Stimulated activated memory B cell treated with anti-CD40 and anti-IgM and Interleukin-4, amounts not matched to agents 10 μg/mL and 1 μg/mL and 100 μg/mL, for 72 hours (primary cell): ENCODE measurements at regions not wholly inside any gene's neighbourhood (a gene's known extent, or its start where the extent isn't known, plus 50 kb on each side); places are given as distances from the start of the nearest gene placed in this dataset.

Source experiments
- ATAC-seq: fragments of 150-1000 bp; cut with Tn5 transposase; 2 replicates; pipeline ENCODE4 v1.10.0; 2021
- H3K27ac Mint-ChIP-seq: one replicate; pipeline ENCODE4 v1.8.0; 2022; ENCODE audit warnings: mild to moderate bottlenecking, mixed read lengths
- H3K27me3 Mint-ChIP-seq: one replicate; pipeline ENCODE4 v1.8.0; 2022; ENCODE audit warnings: mixed read lengths
- H3K36me3 Mint-ChIP-seq: one replicate; pipeline ENCODE4 v1.8.0; 2022; ENCODE audit warnings: mixed read lengths
- H3K4me1 Mint-ChIP-seq: one replicate; pipeline ENCODE4 v1.8.0; 2022; ENCODE audit warnings: mixed read lengths
- H3K4me3 Mint-ChIP-seq: one replicate; pipeline ENCODE4 v1.8.0; 2022; ENCODE audit warnings: mild to moderate bottlenecking, moderate library complexity, mixed read lengths
- H3K9me3 Mint-ChIP-seq: one replicate; pipeline ENCODE4 v1.8.0; 2022; ENCODE audit warnings: mixed read lengths

GRCh38 chr11:97956904-97957303 is 1063.8 kb upstream of the CNTN5 start:
- ATAC-seq, result no peak
- H3K9me3 Mint-ChIP-seq, result peaks cover 7% of the 10 kb centered on the region
- H3K27me3 Mint-ChIP-seq, result no peaks in the 10 kb centered on the region
- H3K4me1 Mint-ChIP-seq, result no peaks in the 10 kb centered on the region
- no peak overlapping the region for H3K27ac Mint-ChIP-seq
- no peak overlapping the region for H3K4me3 Mint-ChIP-seq
- no peaks in the 10 kb centered on the region for H3K36me3 Mint-ChIP-seq

- no peaks in the 10 kb centered on the region for H3K4me1 Mint-ChIP-seq
- ATAC-seq, result no peak
- no peak overlapping the region for H3K4me3 Mint-ChIP-seq
- H3K9me3 Mint-ChIP-seq, result peaks cover 9% of the 10 kb centered on the region
- H3K27ac Mint-ChIP-seq, result no peak overlapping the region
- H3K36me3 Mint-ChIP-seq, result no peaks in the 10 kb centered on the region
- no peaks in the 10 kb centered on the region for H3K27me3 Mint-ChIP-seq
These were observed 1059.3 kb upstream of the CNTN5 start for GRCh38 chr11:97961431-97961830.

GRCh38 chr11:97962758-97963157 is 1058.0 kb upstream of the CNTN5 start:
- Mint-ChIP-seq H3K36me3 (no peaks in the 10 kb centered on the region), H3K4me1 (no peaks in the 10 kb centered on the region)

GRCh38 chr11:97963528-97964331 is 1057.0 kb upstream of the CNTN5 start:
- H3K4me1 Mint-ChIP-seq, result no peaks in the 10 kb centered on the region
- H3K9me3 Mint-ChIP-seq, result peaks cover 7% of the 10 kb centered on the region
- H3K36me3 Mint-ChIP-seq, result no peaks in the 10 kb centered on the region
- H3K27ac Mint-ChIP-seq, result no peak overlapping the region
- H3K27me3 Mint-ChIP-seq, result no peaks in the 10 kb centered on the region
- H3K4me3 Mint-ChIP-seq, result no peak overlapping the region
- ATAC-seq, result no peak

More at GRCh38 chr11:97962758-97963157, 1058.0 kb upstream of the CNTN5 start:
- Mint-ChIP-seq H3K27ac (no peak overlapping the region), H3K4me3 (no peak overlapping the region), H3K27me3 (no peaks in the 10 kb centered on the region), H3K9me3 (peaks cover 7% of the 10 kb centered on the region)
- ATAC-seq, result no peak

GRCh38 chr11:97964332-97965004 is 1056.3 kb upstream of the CNTN5 start:
- H3K4me3 Mint-ChIP-seq, result no peak overlapping the region
- no peak overlapping the region for H3K27ac Mint-ChIP-seq
- no peaks in the 10 kb centered on the region for H3K36me3 Mint-ChIP-seq
- H3K4me1 Mint-ChIP-seq, result no peaks in the 10 kb centered on the region
- no peaks in the 10 kb centered on the region for H3K27me3 Mint-ChIP-seq
- peaks cover 2% of the 10 kb centered on the region for H3K9me3 Mint-ChIP-seq
- no peak for ATAC-seq

- Mint-ChIP-seq H3K27me3 (no peaks in the 10 kb centered on the region), H3K4me1 (no peaks in the 10 kb centered on the region), H3K27ac (no peak overlapping the region), H3K9me3 (peaks cover 2% of the 10 kb centered on the region), H3K36me3 (no peaks in the 10 kb centered on the region), H3K4me3 (no peak overlapping the region)
- ATAC-seq, result no peak
These were observed 1054.7 kb upstream of the CNTN5 start for GRCh38 chr11:97965849-97966646.

GRCh38 chr11:97966901-97967300 is 1053.8 kb upstream of the CNTN5 start:
- Mint-ChIP-seq H3K4me1 (no peaks in the 10 kb centered on the region), H3K36me3 (no peaks in the 10 kb centered on the region), H3K27ac (no peak overlapping the region), H3K27me3 (no peaks in the 10 kb centered on the region), H3K9me3 (peaks cover 2% of the 10 kb centered on the region), H3K4me3 (no peak overlapping the region)
- no peak for ATAC-seq

GRCh38 chr11:97968071-97968470 is 1052.7 kb upstream of the CNTN5 start:
- H3K4me1 Mint-ChIP-seq, result no peaks in the 10 kb centered on the region
- no peaks in the 10 kb centered on the region for H3K9me3 Mint-ChIP-seq
- no peak overlapping the region for H3K27ac Mint-ChIP-seq
- no peak for ATAC-seq
- H3K36me3 Mint-ChIP-seq, result no peaks in the 10 kb centered on the region
- no peak overlapping the region for H3K4me3 Mint-ChIP-seq
- no peaks in the 10 kb centered on the region for H3K27me3 Mint-ChIP-seq

GRCh38 chr11:97972731-97973130 is 1048.0 kb upstream of the CNTN5 start:
- H3K4me3 Mint-ChIP-seq, result no peak overlapping the region
- no peak overlapping the region for H3K27ac Mint-ChIP-seq
- H3K4me1 Mint-ChIP-seq, result no peaks in the 10 kb centered on the region
- no peaks in the 10 kb centered on the region for H3K27me3 Mint-ChIP-seq
- no peaks in the 10 kb centered on the region for H3K36me3 Mint-ChIP-seq
- no peak for ATAC-seq
- no peaks in the 10 kb centered on the region for H3K9me3 Mint-ChIP-seq

- Mint-ChIP-seq H3K9me3 (no peaks in the 10 kb centered on the region), H3K4me1 (no peaks in the 10 kb centered on the region), H3K27ac (no peak overlapping the region), H3K27me3 (no peaks in the 10 kb centered on the region), H3K4me3 (no peak overlapping the region), H3K36me3 (no peaks in the 10 kb centered on the region)
- no peak for ATAC-seq
These were observed 1047.3 kb upstream of the CNTN5 start for GRCh38 chr11:97973352-97973857.

- Mint-ChIP-seq H3K9me3 (peaks cover 4% of the 10 kb centered on the region), H3K27ac (no peak overlapping the region), H3K27me3 (no peaks in the 10 kb centered on the region), H3K4me1 (no peaks in the 10 kb centered on the region), H3K4me3 (no peak overlapping the region), H3K36me3 (no peaks in the 10 kb centered on the region)
- ATAC-seq, result no peak
These were observed 1045.8 kb upstream of the CNTN5 start for GRCh38 chr11:97974798-97975498.

GRCh38 chr11:97977726-97978125 is 1043.0 kb upstream of the CNTN5 start:
- ATAC-seq, result no peak
- H3K36me3 Mint-ChIP-seq, result no peaks in the 10 kb centered on the region

GRCh38 chr11:97979741-97980140 is 1041.0 kb upstream of the CNTN5 start:
- H3K36me3 Mint-ChIP-seq, result no peaks in the 10 kb centered on the region
- peaks cover 7% of the 10 kb centered on the region for H3K9me3 Mint-ChIP-seq
- no peaks in the 10 kb centered on the region for H3K27me3 Mint-ChIP-seq
- no peak overlapping the region for H3K27ac Mint-ChIP-seq
- no peak overlapping the region for H3K4me3 Mint-ChIP-seq
- H3K4me1 Mint-ChIP-seq, result no peaks in the 10 kb centered on the region
- no peak for ATAC-seq

More at GRCh38 chr11:97977726-97978125, 1043.0 kb upstream of the CNTN5 start:
- no peak overlapping the region for H3K27ac Mint-ChIP-seq
- H3K4me3 Mint-ChIP-seq, result no peak overlapping the region
- no peaks in the 10 kb centered on the region for H3K4me1 Mint-ChIP-seq
- H3K9me3 Mint-ChIP-seq, result peaks cover 7% of the 10 kb centered on the region
- no peaks in the 10 kb centered on the region for H3K27me3 Mint-ChIP-seq

GRCh38 chr11:97982512-97982911 is 1038.2 kb upstream of the CNTN5 start:
- ATAC-seq, result no peak
- Mint-ChIP-seq H3K27ac (no peak overlapping the region), H3K36me3 (no peaks in the 10 kb centered on the region), H3K4me1 (no peaks in the 10 kb centered on the region), H3K4me3 (no peak overlapping the region), H3K27me3 (no peaks in the 10 kb centered on the region), H3K9me3 (peaks cover 7% of the 10 kb centered on the region)

GRCh38 chr11:97989121-97989520 is 1031.6 kb upstream of the CNTN5 start:
- H3K4me3 Mint-ChIP-seq, result no peak overlapping the region
- H3K9me3 Mint-ChIP-seq, result peaks cover 5% of the 10 kb centered on the region

More at GRCh38 chr11:97989121-97989520, 1031.6 kb upstream of the CNTN5 start:
- Mint-ChIP-seq H3K36me3 (no peaks in the 10 kb centered on the region), H3K27ac (no peak overlapping the region), H3K27me3 (no peaks in the 10 kb centered on the region), H3K4me1 (no peaks in the 10 kb centered on the region)
- no peak for ATAC-seq
